HEK293T (cell line): ENCODE measurements at regions not wholly inside any gene's neighbourhood (a gene's known extent, or its start where the extent isn't known, plus 50 kb on each side); places are given as distances from the start of the nearest gene placed in this dataset.

Experiments
- BHLHE40 ChIP-seq: fragments of 450-650 bp; IDR thresholded peaks from 2 replicates; pipeline ENCODE4 v1.6.1; 2016; ENCODE audit warnings: mild to moderate bottlenecking, moderate library complexity, borderline replicate concordance
- FOXA1 ChIP-seq: fragments of 450-650 bp; IDR thresholded peaks from 2 replicates; pipeline ENCODE4 v1.6.1; 2016; ENCODE audit warnings: mild to moderate bottlenecking
- FOXK2 ChIP-seq: fragments of 450-650 bp; IDR thresholded peaks from 2 replicates; pipeline ENCODE4 v1.6.1; 2016; ENCODE audit warnings: mild to moderate bottlenecking
- FOXM1 ChIP-seq: fragments of 450-650 bp; IDR thresholded peaks from 2 replicates; pipeline ENCODE4 v1.6.1; 2017; ENCODE audit warnings: mild to moderate bottlenecking, borderline replicate concordance
- SP1 ChIP-seq: fragments of 450-650 bp; IDR thresholded peaks from 2 replicates; pipeline ENCODE4 v1.6.1; 2017
- SUZ12 ChIP-seq: fragments of 450-650 bp; IDR thresholded peaks from 2 replicates; pipeline ENCODE4 v1.6.1; 2016; ENCODE audit warnings: mild to moderate bottlenecking
- TARDBP ChIP-seq: fragments of 450-650 bp; IDR thresholded peaks from 2 replicates; pipeline ENCODE4 v1.6.1; 2016
- ZNF384 ChIP-seq: fragments of 450-650 bp; IDR thresholded peaks from 2 replicates; pipeline ENCODE4 v1.6.1; 2016
- TF ChIP-seq, protein P1 (sequence below): fragments of 450-650 bp; IDR thresholded peaks from 2 replicates; pipeline ENCODE4 v1.6.1; 2016

DNA sequence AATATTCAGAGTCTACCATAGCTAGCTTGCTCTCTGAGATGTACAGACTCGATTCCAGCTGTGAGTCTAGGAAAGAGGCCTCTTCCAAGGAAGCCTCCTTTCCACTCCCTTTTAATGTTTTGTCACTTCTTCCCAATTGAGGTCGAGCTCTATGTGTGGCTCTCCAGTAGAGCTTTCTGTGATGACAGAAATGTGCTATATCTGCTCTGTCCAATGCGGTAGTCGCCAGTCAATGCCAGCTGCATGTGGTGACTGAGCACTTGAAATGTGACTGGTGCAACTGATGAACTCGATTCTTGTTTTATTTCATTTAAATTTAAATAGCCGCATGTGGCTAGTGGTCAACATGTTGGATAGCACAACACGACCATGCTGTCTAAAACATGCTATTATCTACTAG is 387.0 kb upstream of the NRP1 start:
- TF ChIP-seq BHLHE40, result no peak
- no peak for TF ChIP-seq TARDBP
- no peak for TF ChIP-seq SUZ12
- TF ChIP-seq SP1, result no peak
- TF ChIP-seq FOXM1, result no peak
- TF ChIP-seq ZNF384, result no peak
- no peak for TF ChIP-seq FOXA1
- TF ChIP-seq, protein P1, sequence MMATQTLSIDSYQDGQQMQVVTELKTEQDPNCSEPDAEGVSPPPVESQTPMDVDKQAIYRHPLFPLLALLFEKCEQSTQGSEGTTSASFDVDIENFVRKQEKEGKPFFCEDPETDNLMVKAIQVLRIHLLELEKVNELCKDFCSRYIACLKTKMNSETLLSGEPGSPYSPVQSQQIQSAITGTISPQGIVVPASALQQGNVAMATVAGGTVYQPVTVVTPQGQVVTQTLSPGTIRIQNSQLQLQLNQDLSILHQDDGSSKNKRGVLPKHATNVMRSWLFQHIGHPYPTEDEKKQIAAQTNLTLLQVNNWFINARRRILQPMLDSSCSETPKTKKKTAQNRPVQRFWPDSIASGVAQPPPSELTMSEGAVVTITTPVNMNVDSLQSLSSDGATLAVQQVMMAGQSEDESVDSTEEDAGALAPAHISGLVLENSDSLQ, result no peak
- TF ChIP-seq FOXK2, result no peak
